GM18951 (cell line): ENCODE measurements at regions not wholly inside any gene's neighbourhood (a gene's known extent, or its start where the extent isn't known, plus 50 kb on each side); places are given as distances from the start of the nearest gene placed in this dataset.

Source experiments
- POLR2A ChIP-seq: IDR thresholded peaks from 4 replicates; pipeline ENCODE4 v1.6.1; 2011; ENCODE audit warnings: mild to moderate bottlenecking; ENCODE audit not compliant: insufficient read length, insufficient read depth; ENCODE audit errors: extremely low read depth
- in situ Hi-C: fragments of 300-500 bp; cut with MboI; formaldehyde crosslinking; loops from one replicate; pipeline ENCODE4 v1.12.0; 2022; ENCODE audit warnings: low sequenced_read_pairs, mixed read lengths, inconsistent platforms; ENCODE audit not compliant: unreplicated experiment

DNA sequence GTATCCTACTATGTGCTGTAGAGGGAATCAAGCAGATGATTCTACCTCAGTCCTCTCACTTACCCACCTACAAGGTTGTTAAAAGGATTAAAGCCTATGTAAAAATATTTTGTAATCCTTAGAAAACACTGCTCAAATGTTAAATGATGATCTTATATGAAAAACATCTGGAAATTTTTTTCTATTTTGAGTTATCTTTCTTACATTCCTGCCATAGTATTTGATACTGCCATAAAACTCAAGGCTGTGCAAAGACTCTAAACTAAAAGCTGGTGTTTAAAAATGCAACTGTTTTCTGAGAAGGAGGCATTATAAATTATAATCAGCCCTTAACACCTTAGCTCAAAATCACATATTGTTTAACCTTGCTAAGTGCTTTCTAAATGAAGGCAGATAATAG is 474.2 kb downstream of the PRELID2 start:
- in situ Hi-C loops = no loop called here
- no peak for TF ChIP-seq POLR2A

DNA sequence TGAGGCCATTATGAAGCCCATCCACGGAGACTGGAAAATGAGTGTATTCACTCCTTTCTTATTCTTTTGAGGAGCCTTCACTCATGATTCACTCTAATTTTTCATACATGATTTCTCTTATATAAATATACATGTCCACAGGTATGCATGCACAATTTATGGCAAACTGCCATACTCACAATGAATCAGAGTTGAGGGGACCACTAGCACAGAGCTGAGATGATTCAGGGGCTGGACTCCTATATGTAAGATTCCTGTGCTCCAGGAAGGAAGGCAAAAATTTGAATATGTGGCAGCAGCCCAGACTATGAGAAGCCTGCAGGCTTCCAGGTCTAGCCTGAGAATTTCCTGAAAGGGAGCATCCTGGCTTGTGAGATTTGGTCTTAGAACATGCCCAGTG is 484.6 kb downstream of the PRELID2 start:
- no peak for TF ChIP-seq POLR2A
- in situ Hi-C loops = no loop called here

DNA sequence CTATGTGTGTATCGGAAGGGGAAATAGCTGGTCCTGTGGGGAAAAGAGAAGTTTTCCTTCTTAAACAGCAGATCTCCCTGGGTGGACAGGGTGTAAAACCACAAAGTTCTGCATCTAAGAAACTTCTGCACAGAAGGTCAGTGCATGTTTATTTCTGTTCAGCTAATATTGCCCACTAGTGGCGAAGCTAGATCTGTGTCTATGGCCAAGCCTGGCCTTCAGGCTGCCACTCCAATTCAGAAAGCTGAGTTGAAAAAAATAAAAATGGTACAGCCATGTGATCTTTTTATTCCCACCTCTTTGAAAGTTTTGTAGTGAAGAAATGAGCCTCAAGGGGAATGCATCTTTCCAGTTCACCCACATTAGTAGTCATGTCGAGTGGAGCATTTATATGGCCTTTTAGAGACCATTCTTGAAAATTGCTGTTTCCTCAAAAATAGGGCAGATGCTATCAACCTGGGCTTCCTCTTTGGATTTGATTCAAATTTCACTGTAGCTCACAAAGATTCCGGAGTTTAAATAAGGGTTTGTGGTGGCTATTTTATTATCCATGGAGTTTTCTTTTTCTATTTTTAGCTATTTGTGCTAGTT is 488.0 kb downstream of the PRELID2 start:
- in situ Hi-C loops = no loop called here
- no peak for TF ChIP-seq POLR2A

DNA sequence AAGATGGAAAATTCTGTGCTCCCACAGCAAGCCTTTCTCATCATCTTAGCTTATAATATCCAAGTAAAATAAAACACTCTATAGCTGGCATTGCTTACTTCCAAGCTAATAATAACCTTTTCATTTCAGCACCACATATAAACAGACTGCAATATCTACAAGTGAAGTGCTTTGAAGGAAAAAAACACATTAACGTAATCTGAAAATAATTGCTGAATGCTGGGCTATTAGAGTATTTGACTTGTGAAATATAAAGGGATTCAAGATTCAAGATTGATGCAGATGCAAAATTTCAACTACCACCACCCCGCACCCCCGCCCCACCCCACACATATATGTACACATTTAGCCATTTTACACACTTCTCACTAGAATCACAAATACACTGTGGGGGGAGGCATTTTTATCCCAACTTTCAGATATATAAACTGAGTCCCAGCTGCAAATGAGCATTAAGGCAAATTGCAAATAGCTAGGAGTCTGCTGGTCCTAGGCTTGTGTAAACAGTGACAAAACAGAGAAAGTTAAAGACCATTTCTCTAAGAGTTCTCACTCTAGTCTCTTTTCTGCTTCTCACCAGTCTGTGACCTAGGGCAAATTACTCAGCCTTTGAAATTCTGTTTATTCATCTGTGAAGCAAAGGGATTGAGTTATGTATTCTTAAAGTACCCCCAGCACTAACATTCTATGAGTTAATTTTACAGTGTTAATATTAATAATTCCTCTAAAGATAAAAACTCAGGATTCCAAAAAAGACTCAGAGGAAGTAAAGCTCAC is 489.4 kb downstream of the PRELID2 start:
- TF ChIP-seq POLR2A = no peak
- in situ Hi-C loops = no loop called here

DNA sequence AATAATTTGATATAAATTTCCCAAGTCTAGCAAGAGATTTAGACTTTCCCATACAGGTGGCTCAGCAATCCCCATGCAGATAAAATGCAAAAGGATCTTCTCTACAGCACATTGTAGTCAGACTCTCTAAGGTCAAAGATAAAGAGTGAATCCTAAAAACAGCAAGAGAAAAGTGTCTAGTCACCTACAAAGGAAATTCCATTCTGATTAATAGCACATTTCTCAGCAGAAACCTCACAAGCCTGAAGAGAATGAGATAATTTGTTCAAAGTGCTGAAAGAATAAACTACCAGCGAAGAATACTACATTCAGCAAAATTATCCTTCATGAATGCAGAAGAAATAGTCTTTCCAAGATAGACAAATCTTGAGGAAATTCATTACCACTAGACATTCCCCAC is 493.3 kb downstream of the PRELID2 start:
- in situ Hi-C loops = no loop called here
- TF ChIP-seq POLR2A = no peak

DNA sequence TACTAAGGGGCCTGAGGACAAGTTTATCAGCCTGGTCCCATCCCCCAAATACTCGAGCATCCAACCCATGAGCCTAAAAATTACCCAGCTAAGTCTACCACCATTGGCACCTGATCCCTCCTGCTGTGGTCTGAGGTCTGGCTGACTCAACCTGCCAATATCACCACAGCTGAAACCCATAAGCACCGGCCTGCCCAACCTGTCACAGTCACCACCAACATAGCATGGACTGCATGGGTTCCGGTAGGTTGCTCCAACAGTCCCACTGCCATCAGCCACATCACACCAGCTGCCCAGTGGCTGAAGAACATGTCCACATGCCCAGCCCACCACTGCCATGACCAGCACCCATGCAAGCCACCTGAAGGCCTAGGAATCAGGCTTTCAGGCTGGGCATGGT is 495.0 kb downstream of the PRELID2 start:
- no peak for TF ChIP-seq POLR2A
- in situ Hi-C loops = no loop called here

DNA sequence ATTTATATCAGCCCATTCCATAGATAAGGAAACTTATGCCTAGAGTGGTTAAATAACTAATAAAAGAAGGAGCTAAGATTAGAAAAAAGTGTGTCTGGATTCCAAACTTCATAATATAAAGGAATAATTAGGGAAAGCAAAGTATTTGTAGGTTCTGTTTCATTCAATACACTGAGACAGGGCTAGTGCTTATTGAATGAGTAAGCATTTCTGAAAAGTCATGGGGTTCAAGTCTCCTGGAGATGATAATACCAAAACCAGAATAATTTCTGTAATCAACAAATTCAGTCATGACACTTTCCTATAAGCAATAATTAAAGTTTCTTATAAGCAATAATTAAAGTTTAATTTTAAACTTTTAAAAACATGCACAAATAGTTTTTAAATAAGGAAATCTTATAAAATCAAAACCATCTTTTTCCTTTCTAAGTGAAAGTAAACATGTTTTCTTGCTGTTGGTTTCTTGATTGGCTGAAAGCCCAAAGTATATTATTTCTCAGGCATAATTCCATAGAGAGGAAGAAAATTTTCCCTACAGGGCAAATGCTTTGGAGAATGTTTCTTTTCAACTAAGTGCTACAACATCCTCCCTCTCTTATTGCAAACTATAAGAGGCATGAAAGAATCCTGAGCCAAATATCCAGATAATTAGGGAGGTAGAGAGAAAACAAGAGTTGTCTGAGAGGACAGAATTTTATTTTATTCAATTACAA is 510.2 kb downstream of the PRELID2 start:
- in situ Hi-C loops = no loop called here
- no peak for TF ChIP-seq POLR2A

DNA sequence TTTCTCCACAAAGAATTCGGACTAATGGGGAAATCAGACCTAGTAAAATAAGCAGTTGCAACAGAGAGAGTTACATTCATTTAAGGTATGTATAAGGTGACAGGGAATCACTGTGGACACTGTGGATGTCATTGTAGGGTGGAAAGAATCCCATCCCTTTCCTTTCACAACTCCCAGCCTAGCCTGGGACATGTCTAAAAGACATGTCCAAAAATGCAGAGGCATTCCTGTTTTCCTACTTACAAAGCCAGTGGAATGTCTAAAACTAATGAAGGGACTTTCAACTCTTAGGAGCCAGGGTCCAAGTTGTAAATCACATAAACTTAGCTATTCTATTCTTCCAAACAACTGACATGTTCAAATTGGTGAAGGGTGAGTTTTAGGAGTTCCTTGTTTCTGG is 511.0 kb downstream of the PRELID2 start:
- in situ Hi-C loops = no loop called here
- no peak for TF ChIP-seq POLR2A

DNA sequence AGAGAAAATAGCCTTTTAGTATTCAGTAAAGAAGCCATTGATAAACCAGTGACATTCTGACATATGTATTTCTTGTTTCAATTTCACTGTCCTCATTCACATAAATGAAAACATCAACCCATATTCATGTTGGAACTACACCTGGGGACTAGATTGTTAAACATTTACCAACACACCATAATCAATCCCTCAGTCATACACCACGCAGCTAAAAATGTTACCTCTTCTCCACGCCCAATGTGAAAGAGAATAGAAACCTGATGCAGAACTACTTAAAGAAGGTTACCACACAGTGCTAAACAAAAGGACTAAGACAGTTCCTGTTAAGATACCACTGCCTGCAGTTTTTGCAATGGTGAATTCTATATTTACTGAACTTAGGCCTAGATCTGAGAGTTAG is 518.9 kb downstream of the PRELID2 start:
- TF ChIP-seq POLR2A = no peak
- in situ Hi-C loops = no loop called here

DNA sequence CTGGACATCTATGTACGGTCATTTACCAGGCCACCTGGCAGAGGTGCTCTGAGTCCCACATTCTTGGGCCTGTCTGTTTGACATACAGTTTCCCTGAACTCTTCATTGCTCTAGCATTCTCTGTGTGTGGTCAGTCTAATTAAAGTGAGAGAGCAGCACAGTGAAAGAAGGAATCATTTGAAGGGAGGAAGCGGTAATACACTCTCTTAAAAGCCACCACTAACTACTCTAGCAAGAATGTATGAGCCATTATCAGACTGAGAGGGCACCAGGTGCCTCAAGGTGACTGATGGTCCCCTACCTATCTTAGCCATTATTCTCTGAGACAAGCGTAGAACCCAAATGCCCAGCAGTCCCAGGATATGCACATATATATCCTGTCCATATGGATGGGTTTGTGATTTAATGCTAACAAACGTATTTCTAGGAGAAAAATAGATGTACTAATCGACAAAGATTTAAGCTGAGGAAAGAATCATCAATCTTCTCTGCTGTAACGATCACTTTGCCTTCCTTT is 527.2 kb downstream of the PRELID2 start:
- TF ChIP-seq POLR2A = no peak
- in situ Hi-C loops = no loop called here

DNA sequence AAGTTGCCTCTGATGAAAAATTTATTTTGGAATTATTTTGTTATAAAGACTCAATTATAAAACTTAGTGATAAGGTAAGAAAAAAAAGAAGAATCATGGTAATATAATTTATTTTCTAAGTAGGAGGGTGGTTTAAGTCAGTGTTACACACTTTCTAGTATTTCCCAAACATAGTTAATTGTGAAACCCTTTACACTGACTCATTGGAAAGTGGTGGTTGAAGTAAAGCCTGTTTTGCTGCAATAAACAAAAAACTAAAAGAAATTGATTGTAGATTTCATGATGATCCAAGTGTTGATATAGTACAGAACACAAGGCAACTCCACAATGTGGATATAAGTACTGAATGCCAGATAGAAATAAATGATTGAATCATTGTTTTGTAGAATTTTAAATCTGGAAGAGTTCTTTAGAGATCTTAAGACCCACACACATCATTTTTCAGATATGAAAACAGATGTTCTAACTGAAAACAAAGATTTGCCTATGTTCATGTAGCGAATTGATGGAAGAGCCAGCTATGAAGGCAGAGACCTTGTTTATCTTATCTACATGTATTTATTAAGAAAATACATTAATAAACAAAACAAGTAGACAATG is 539.8 kb downstream of the PRELID2 start:
- no peak for TF ChIP-seq POLR2A
- in situ Hi-C loops = no loop called here

DNA sequence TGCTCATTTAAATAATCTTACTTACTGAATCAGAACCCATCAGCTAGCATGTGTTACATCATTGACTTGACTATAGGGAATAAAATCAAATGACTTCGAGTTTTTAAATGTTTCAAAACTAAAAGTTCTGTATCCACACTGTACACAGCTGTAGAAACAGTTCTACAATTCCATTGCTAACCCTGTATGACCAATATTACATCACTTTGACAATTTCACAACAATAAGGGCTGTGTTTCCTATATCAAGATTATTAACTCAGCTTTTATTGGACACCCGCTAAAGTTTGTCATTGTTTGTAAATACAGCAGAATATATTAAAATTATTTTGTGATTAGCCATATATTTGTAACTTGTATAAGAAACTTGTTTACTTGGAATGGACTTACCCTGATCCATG is 540.8 kb downstream of the PRELID2 start:
- in situ Hi-C loops = no loop called here
- no peak for TF ChIP-seq POLR2A

DNA sequence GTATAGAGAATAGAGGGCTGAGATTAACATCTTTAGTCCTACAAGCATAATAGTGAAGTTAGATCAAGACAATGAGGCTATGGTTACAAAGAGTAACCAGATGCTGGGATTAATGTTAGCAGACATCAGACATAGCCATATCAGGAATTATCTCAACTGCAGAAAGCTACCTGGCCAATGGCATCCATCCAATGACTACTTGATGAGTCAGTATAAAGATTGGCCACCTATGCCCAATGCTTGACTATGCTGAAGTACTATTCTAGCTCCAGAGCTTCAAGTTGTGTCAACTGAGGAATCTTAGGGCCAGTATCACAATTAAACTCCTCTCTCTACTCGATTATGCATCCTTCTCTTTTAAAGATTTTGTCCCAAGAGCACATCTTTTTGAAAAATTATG is 541.4 kb downstream of the PRELID2 start:
- no peak for TF ChIP-seq POLR2A
- in situ Hi-C loops = no loop called here
